NT2/D1 (cell line): ENCODE measurements at regions not wholly inside any gene's neighbourhood (a gene's known extent, or its start where the extent isn't known, plus 50 kb on each side); places are given as distances from the start of the nearest gene placed in this dataset.

Experiments
- DNase-seq: peaks from one replicate; pipeline ENCODE4 v3.0.0-alpha.2; 2011; ENCODE audit warnings: low read depth, low spot score
- H3K27me3 ChIP-seq: 2 replicates; pipeline ENCODE4 v1.6.0; 2011; ENCODE audit warnings: mild to moderate bottlenecking; ENCODE audit not compliant: insufficient read length, insufficient read depth
- H3K36me3 ChIP-seq: 2 replicates; pipeline ENCODE4 v1.6.1; 2011; ENCODE audit warnings: mild to moderate bottlenecking, low read length, mixed read lengths; ENCODE audit not compliant: insufficient read depth, insufficient read length
- H3K4me1 ChIP-seq: 2 replicates; pipeline ENCODE4 v1.5.1; 2011; ENCODE audit not compliant: insufficient read depth, insufficient read length
- H3K4me3 ChIP-seq: 2 replicates; pipeline ENCODE4 v1.5.1; 2011; ENCODE audit warnings: low read depth; ENCODE audit not compliant: insufficient read length
- H3K9ac ChIP-seq: 2 replicates; pipeline ENCODE4 v1.6.0; 2011; ENCODE audit warnings: low read depth; ENCODE audit not compliant: insufficient read length
- H3K9me3 ChIP-seq: 2 replicates; pipeline ENCODE4 v1.5.1; 2011; ENCODE audit warnings: mild to moderate bottlenecking, low read length; ENCODE audit not compliant: insufficient read depth
- SUZ12 ChIP-seq: IDR thresholded peaks from 2 replicates; pipeline ENCODE4 v1.6.1; 2011; ENCODE audit not compliant: insufficient read length, insufficient read depth; ENCODE audit errors: extremely low read depth
- YY1 ChIP-seq: IDR thresholded peaks from 2 replicates; pipeline ENCODE4 v1.6.1; 2011; ENCODE audit not compliant: insufficient read length, insufficient read depth
- ZNF274 ChIP-seq: IDR thresholded peaks from 2 replicates; pipeline ENCODE4 v1.6.1; 2011; ENCODE audit warnings: mild to moderate bottlenecking, low read depth, low read length

GRCh38 chr5:93915142-93915553, 173.7 kb upstream of the POU5F2 start:
- Histone ChIP-seq H3K27me3 (no peaks in the 10 kb centered on the region), H3K9me3 (no peaks in the 10 kb centered on the region), H3K4me3 (no peak overlapping the region), H3K4me1 (no peaks in the 10 kb centered on the region), H3K9ac (no peak overlapping the region), H3K36me3 (no peaks in the 10 kb centered on the region)
- peak; percentile 15 for DNase-seq
- no peak for TF ChIP-seq SUZ12
- TF ChIP-seq ZNF274 = no peak
- no peak for TF ChIP-seq YY1

- TF ChIP-seq ZNF274 (no peak), SUZ12 (no peak), YY1 (no peak)
- H3K9ac ChIP-seq = no peak overlapping the region
Observed at GRCh38 chr5:93911609-93912008, 170.2 kb upstream of the POU5F2 start.

GRCh38 chr5:93909356-93909755, 168.0 kb upstream of the POU5F2 start:
- DNase-seq = no peak
- H3K27me3 ChIP-seq = no peaks in the 10 kb centered on the region
- no peaks in the 10 kb centered on the region for H3K4me1 ChIP-seq
- no peaks in the 10 kb centered on the region for H3K9me3 ChIP-seq
- no peak overlapping the region for H3K4me3 ChIP-seq
- no peak for TF ChIP-seq YY1
- TF ChIP-seq ZNF274 = no peak
- TF ChIP-seq SUZ12 = no peak
- no peaks in the 10 kb centered on the region for H3K36me3 ChIP-seq
- H3K9ac ChIP-seq = no peak overlapping the region

More at GRCh38 chr5:93911609-93912008, 170.2 kb upstream of the POU5F2 start:
- no peaks in the 10 kb centered on the region for H3K9me3 ChIP-seq
- no peaks in the 10 kb centered on the region for H3K27me3 ChIP-seq
- no peaks in the 10 kb centered on the region for H3K4me1 ChIP-seq
- no peaks in the 10 kb centered on the region for H3K36me3 ChIP-seq
- DNase-seq = no peak
- no peak overlapping the region for H3K4me3 ChIP-seq

- H3K36me3 ChIP-seq = no peaks in the 10 kb centered on the region
- no peak for DNase-seq
- no peak overlapping the region for H3K4me3 ChIP-seq
- TF ChIP-seq YY1 = no peak
- no peak for TF ChIP-seq SUZ12
- no peak for TF ChIP-seq ZNF274
- no peak overlapping the region for H3K9ac ChIP-seq
- no peaks in the 10 kb centered on the region for H3K27me3 ChIP-seq
- H3K9me3 ChIP-seq = no peaks in the 10 kb centered on the region
- no peaks in the 10 kb centered on the region for H3K4me1 ChIP-seq
Observed at GRCh38 chr5:93904917-93905316, 163.5 kb upstream of the POU5F2 start.

- Histone ChIP-seq H3K27me3 (no peaks in the 10 kb centered on the region), H3K36me3 (no peaks in the 10 kb centered on the region), H3K4me1 (no peaks in the 10 kb centered on the region), H3K4me3 (no peak overlapping the region), H3K9me3 (no peaks in the 10 kb centered on the region), H3K9ac (no peak overlapping the region)
- no peak for DNase-seq
- no peak for TF ChIP-seq SUZ12
- no peak for TF ChIP-seq YY1
- no peak for TF ChIP-seq ZNF274
Observed at GRCh38 chr5:93902288-93902687, 160.9 kb upstream of the POU5F2 start.

- no peaks in the 10 kb centered on the region for H3K36me3 ChIP-seq
- H3K9me3 ChIP-seq = no peaks in the 10 kb centered on the region
- H3K4me3 ChIP-seq = no peak overlapping the region
- DNase-seq = no peak
- H3K9ac ChIP-seq = no peak overlapping the region
- no peaks in the 10 kb centered on the region for H3K4me1 ChIP-seq
- H3K27me3 ChIP-seq = no peaks in the 10 kb centered on the region
- no peak for TF ChIP-seq SUZ12
- TF ChIP-seq YY1 = no peak
- TF ChIP-seq ZNF274 = no peak
Observed at GRCh38 chr5:93899026-93899600, 157.7 kb upstream of the POU5F2 start.

- Histone ChIP-seq H3K9ac (no peak overlapping the region), H3K9me3 (no peaks in the 10 kb centered on the region), H3K36me3 (no peaks in the 10 kb centered on the region), H3K4me3 (no peak overlapping the region), H3K27me3 (no peaks in the 10 kb centered on the region), H3K4me1 (no peaks in the 10 kb centered on the region)
- TF ChIP-seq YY1 = no peak
- no peak for TF ChIP-seq SUZ12
- no peak for TF ChIP-seq ZNF274
- peak; percentile 1 for DNase-seq
Observed at GRCh38 chr5:93894601-93895354, 153.4 kb upstream of the POU5F2 start.
